ENCODE measurements at regions not wholly inside any gene's neighbourhood (a gene's known extent, or its start where the extent isn't known, plus 50 kb on each side); places are given as distances from the start of the nearest gene placed in this dataset.

GRCh38 chr5:30725073-30725472, 468.4 kb upstream of the CDH6 start:
- H3K9me3 ChIP-seq (replicated peaks): no peaks in the 10 kb centered on the region
- no peak overlapping the region for H3K4me3 ChIP-seq
- H3K27me3 ChIP-seq (replicated peaks): no peaks in the 10 kb centered on the region
- H3K36me3 ChIP-seq: no peaks in the 10 kb centered on the region
- no peak for DNase-seq (ENCODE audit: low read depth in 1 of 2, low spot score in 2 of 2)
- H3K4me1 ChIP-seq (replicated peaks): no peaks in the 10 kb centered on the region
- no peak overlapping the region for H3K27ac ChIP-seq

- Histone ChIP-seq H3K36me3 (no peaks in the 10 kb centered on the region), H3K27ac (no peak overlapping the region), H3K4me3 (no peak overlapping the region), H3K4me1 (replicated peaks) (no peaks in the 10 kb centered on the region), H3K9me3 (replicated peaks) (no peaks in the 10 kb centered on the region), H3K27me3 (replicated peaks) (no peaks in the 10 kb centered on the region)
- no peak for DNase-seq (ENCODE audit: low read depth in 1 of 2, low spot score in 2 of 2)
Observed at GRCh38 chr5:30698217-30698616, 495.3 kb upstream of the CDH6 start.

GRCh38 chr5:30693326-30693725, 500.2 kb upstream of the CDH6 start:
- no peak overlapping the region for H3K4me3 ChIP-seq
- no peaks in the 10 kb centered on the region for H3K36me3 ChIP-seq
- DNase-seq (ENCODE audit: low read depth in 1 of 2, low spot score in 2 of 2): no peak
- no peaks in the 10 kb centered on the region for H3K27me3 ChIP-seq (replicated peaks)
- H3K4me1 ChIP-seq (replicated peaks): no peaks in the 10 kb centered on the region
- H3K27ac ChIP-seq: no peak overlapping the region
- no peaks in the 10 kb centered on the region for H3K9me3 ChIP-seq (replicated peaks)

- Histone ChIP-seq H3K36me3 (no peaks in the 10 kb centered on the region), H3K4me3 (no peak overlapping the region), H3K27ac (no peak overlapping the region), H3K9me3 (replicated peaks) (no peaks in the 10 kb centered on the region), H3K27me3 (replicated peaks) (no peaks in the 10 kb centered on the region), H3K4me1 (replicated peaks) (no peaks in the 10 kb centered on the region)
- DNase-seq (ENCODE audit: low read depth in 1 of 2, low spot score in 2 of 2): no peak
Observed at GRCh38 chr5:30690931-30691330, 502.6 kb upstream of the CDH6 start.

GRCh38 chr5:30687461-30687860, 506.0 kb upstream of the CDH6 start:
- H3K9me3 ChIP-seq (replicated peaks): no peaks in the 10 kb centered on the region
- no peaks in the 10 kb centered on the region for H3K4me1 ChIP-seq (replicated peaks)
- no peaks in the 10 kb centered on the region for H3K27me3 ChIP-seq (replicated peaks)
- H3K27ac ChIP-seq: no peak overlapping the region
- H3K36me3 ChIP-seq: no peaks in the 10 kb centered on the region
- no peak for DNase-seq (ENCODE audit: low read depth in 1 of 2, low spot score in 2 of 2)
- H3K4me3 ChIP-seq: no peak overlapping the region

- H3K27me3 ChIP-seq (replicated peaks): no peaks in the 10 kb centered on the region
- H3K27ac ChIP-seq: no peak overlapping the region
- H3K4me3 ChIP-seq: no peak overlapping the region
- H3K9me3 ChIP-seq (replicated peaks): no peaks in the 10 kb centered on the region
- DNase-seq (ENCODE audit: low read depth in 1 of 2, low spot score in 2 of 2): no peak
- no peaks in the 10 kb centered on the region for H3K4me1 ChIP-seq (replicated peaks)
- no peaks in the 10 kb centered on the region for H3K36me3 ChIP-seq
Observed at GRCh38 chr5:30686530-30686929, 507.0 kb upstream of the CDH6 start.

GRCh38 chr5:30676223-30676840, 517.2 kb upstream of the CDH6 start:
- Histone ChIP-seq H3K36me3 (no peaks in the 10 kb centered on the region), H3K4me1 (replicated peaks) (no peaks in the 10 kb centered on the region), H3K9me3 (replicated peaks) (no peaks in the 10 kb centered on the region), H3K27me3 (replicated peaks) (no peaks in the 10 kb centered on the region), H3K4me3 (no peak overlapping the region), H3K27ac (no peak overlapping the region)
- no peak for DNase-seq (ENCODE audit: low read depth in 1 of 2, low spot score in 2 of 2)

- Histone ChIP-seq H3K27me3 (replicated peaks) (no peaks in the 10 kb centered on the region), H3K36me3 (no peaks in the 10 kb centered on the region)
Observed at GRCh38 chr5:30667293-30667692, 526.2 kb upstream of the CDH6 start.

GRCh38 chr5:30663536-30663935, 530.0 kb upstream of the CDH6 start:
- no peaks in the 10 kb centered on the region for H3K4me1 ChIP-seq (replicated peaks)
- no peaks in the 10 kb centered on the region for H3K9me3 ChIP-seq (replicated peaks)
- no peak for DNase-seq (ENCODE audit: low read depth in 1 of 2, low spot score in 2 of 2)
- no peak overlapping the region for H3K4me3 ChIP-seq
- H3K27me3 ChIP-seq (replicated peaks): no peaks in the 10 kb centered on the region
- H3K36me3 ChIP-seq: no peaks in the 10 kb centered on the region
- H3K27ac ChIP-seq: no peak overlapping the region

More at GRCh38 chr5:30667293-30667692, 526.2 kb upstream of the CDH6 start:
- H3K4me3 ChIP-seq: no peak overlapping the region
- no peaks in the 10 kb centered on the region for H3K4me1 ChIP-seq (replicated peaks)
- DNase-seq (ENCODE audit: low read depth in 1 of 2, low spot score in 2 of 2): no peak
- no peak overlapping the region for H3K27ac ChIP-seq
- no peaks in the 10 kb centered on the region for H3K9me3 ChIP-seq (replicated peaks)

GRCh38 chr5:30662373-30662772, 531.1 kb upstream of the CDH6 start:
- no peak for DNase-seq (ENCODE audit: low read depth in 1 of 2, low spot score in 2 of 2)
- Histone ChIP-seq H3K4me3 (no peak overlapping the region), H3K27ac (no peak overlapping the region), H3K27me3 (replicated peaks) (no peaks in the 10 kb centered on the region), H3K9me3 (replicated peaks) (no peaks in the 10 kb centered on the region), H3K36me3 (no peaks in the 10 kb centered on the region), H3K4me1 (replicated peaks) (no peaks in the 10 kb centered on the region)

- Histone ChIP-seq H3K9me3 (replicated peaks) (no peaks in the 10 kb centered on the region), H3K4me1 (replicated peaks) (no peaks in the 10 kb centered on the region), H3K4me3 (no peak overlapping the region), H3K27me3 (replicated peaks) (no peaks in the 10 kb centered on the region), H3K36me3 (no peaks in the 10 kb centered on the region), H3K27ac (no peak overlapping the region)
- DNase-seq (ENCODE audit: low read depth in 1 of 2, low spot score in 2 of 2): no peak
Observed at GRCh38 chr5:30661730-30662129, 531.8 kb upstream of the CDH6 start.

- Histone ChIP-seq H3K27me3 (replicated peaks) (no peaks in the 10 kb centered on the region), H3K4me3 (no peak overlapping the region), H3K36me3 (no peaks in the 10 kb centered on the region), H3K27ac (no peak overlapping the region), H3K9me3 (replicated peaks) (no peaks in the 10 kb centered on the region), H3K4me1 (replicated peaks) (no peaks in the 10 kb centered on the region)
- DNase-seq (ENCODE audit: low read depth in 1 of 2, low spot score in 2 of 2): no peak
Observed at GRCh38 chr5:30659417-30659816, 534.1 kb upstream of the CDH6 start.

GRCh38 chr5:30650311-30650710, 543.2 kb upstream of the CDH6 start:
- H3K27me3 ChIP-seq (replicated peaks): no peaks in the 10 kb centered on the region
- H3K27ac ChIP-seq: no peak overlapping the region
- H3K4me3 ChIP-seq: no peak overlapping the region
- no peaks in the 10 kb centered on the region for H3K9me3 ChIP-seq (replicated peaks)
- no peak for DNase-seq (ENCODE audit: low read depth in 1 of 2, low spot score in 2 of 2)
- H3K36me3 ChIP-seq: no peaks in the 10 kb centered on the region
- H3K4me1 ChIP-seq (replicated peaks): no peaks in the 10 kb centered on the region

- no peak for DNase-seq (ENCODE audit: low read depth in 1 of 2, low spot score in 2 of 2)
- no peaks in the 10 kb centered on the region for H3K36me3 ChIP-seq
- H3K27ac ChIP-seq: no peak overlapping the region
- no peak overlapping the region for H3K4me3 ChIP-seq
- no peaks in the 10 kb centered on the region for H3K9me3 ChIP-seq (replicated peaks)
- no peaks in the 10 kb centered on the region for H3K27me3 ChIP-seq (replicated peaks)
- H3K4me1 ChIP-seq (replicated peaks): no peaks in the 10 kb centered on the region
Observed at GRCh38 chr5:30638899-30639298, 554.6 kb upstream of the CDH6 start.

GRCh38 chr5:30627945-30628344, 565.5 kb upstream of the CDH6 start:
- no peak for DNase-seq (ENCODE audit: low read depth in 1 of 2, low spot score in 2 of 2)
- Histone ChIP-seq H3K27ac (no peak overlapping the region), H3K4me1 (replicated peaks) (no peaks in the 10 kb centered on the region), H3K4me3 (no peak overlapping the region), H3K27me3 (replicated peaks) (no peaks in the 10 kb centered on the region), H3K9me3 (replicated peaks) (no peaks in the 10 kb centered on the region), H3K36me3 (no peaks in the 10 kb centered on the region)

Data from SJSA1 (cell line).